GM19238 (cell line): ENCODE measurements at regions not wholly inside any gene's neighbourhood (a gene's known extent, or its start where the extent isn't known, plus 50 kb on each side); places are given as distances from the start of the nearest gene placed in this dataset.

Source experiments
- DNase-seq: peaks from one replicate; pipeline ENCODE4 v3.0.0; 2011; ENCODE audit warnings: low spot score; ENCODE audit not compliant: insufficient read length

- DNase-seq = no peak
These were observed 454.1 kb upstream of the SALL3 start for GRCh38 chr18:78525366-78526111.

GRCh38 chr18:78526275-78526674 lies 453.3 kb upstream of the SALL3 start:
- no peak for DNase-seq

DNA sequence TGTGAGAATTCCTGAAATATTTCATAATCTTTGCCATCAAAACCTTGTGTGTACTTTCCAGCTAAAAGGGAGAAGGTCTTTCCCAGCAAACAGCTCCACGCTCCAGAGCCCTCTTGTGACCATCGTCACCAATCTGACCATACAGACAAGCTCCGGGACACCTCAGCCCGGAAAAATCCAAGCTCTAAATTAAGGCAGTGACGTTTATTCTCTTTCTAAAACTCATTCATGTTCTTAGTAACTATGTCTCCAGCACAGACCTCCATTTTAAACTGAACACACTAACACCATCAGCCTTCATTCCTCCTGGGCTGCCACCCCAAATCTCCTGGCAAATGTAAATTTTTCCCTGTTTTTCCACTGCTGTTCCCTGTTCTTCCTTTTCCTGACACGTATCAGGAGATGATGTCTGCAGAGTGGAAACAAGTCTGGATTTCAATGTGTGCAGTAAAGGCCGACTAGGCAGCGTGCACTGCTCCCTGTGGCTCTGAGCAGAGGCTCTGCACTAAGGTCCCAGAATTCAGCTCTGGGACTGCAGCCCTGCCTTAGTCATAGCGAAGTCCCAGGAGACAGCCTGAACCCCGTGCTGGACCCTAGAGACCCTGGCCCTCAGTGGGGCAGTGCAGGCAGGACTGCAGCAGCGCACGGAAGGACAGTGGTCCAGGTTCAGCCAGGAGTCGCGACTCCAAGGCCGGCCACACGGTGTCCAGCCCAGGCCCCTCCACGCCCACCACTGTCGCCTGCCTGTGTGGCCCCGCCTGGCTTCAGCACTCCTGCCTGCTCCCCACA lies 452.5 kb upstream of the SALL3 start:
- DNase-seq = no peak

- DNase-seq = no peak
These were observed 451.6 kb upstream of the SALL3 start for GRCh38 chr18:78527984-78528383.

GRCh38 chr18:78528411-78529258 lies 451.0 kb upstream of the SALL3 start:
- DNase-seq = no peak

DNA sequence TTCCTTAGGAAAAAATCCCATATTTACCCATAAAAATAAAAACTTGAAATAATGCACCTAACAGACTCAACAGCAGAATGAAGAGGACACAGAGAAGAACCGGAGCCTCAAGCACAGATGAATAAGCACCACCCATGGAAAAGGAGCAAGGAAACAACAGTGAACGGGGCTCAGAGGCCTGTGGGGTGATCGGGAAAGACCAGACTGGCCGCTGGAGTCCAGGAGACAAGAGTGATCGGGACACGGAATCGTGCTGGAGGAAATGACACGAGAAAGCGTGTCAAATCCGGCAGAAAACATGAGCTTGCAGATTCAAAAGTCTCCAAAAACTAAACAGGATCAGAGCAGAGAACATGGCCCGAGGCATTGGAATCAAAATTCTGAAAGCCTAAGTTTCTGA lies 448.0 kb upstream of the SALL3 start:
- no peak for DNase-seq

DNA sequence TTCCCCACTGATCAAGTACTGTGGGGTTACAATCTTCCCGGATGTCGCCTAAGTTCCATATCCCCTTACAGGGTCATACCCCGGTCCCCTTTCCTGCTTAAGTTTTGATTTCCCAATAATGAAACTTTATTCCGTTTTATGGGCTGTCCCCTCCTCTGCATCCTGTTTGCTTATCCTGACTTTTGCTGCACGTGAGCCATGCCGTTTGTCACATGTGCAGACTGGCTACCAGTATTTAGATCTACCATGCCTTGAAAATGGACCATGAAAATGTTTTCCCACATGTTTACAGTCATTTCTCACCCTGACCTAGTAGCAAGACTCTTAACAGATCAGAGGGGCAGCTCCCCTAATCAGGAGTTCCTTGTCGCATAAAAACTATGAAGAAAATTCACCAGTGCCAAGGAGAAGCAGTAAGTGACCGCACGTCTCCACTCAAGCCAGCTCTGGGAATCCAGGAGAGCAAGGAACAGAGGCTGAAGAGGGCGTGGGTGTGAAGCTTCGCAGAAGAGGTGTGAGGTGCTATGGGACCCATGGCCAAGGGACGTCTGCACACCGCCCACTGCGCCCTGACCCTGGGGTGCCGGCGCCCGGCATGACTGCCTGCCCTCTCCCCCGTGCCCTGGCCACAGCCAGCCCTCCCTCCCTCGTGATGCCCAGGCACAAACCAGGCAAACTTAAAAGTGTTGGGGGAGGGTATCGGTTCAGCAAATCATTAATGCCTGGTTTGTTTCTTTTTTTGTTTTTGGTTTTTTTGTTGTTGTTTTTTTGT lies 440.8 kb upstream of the SALL3 start:
- DNase-seq = no peak

DNA sequence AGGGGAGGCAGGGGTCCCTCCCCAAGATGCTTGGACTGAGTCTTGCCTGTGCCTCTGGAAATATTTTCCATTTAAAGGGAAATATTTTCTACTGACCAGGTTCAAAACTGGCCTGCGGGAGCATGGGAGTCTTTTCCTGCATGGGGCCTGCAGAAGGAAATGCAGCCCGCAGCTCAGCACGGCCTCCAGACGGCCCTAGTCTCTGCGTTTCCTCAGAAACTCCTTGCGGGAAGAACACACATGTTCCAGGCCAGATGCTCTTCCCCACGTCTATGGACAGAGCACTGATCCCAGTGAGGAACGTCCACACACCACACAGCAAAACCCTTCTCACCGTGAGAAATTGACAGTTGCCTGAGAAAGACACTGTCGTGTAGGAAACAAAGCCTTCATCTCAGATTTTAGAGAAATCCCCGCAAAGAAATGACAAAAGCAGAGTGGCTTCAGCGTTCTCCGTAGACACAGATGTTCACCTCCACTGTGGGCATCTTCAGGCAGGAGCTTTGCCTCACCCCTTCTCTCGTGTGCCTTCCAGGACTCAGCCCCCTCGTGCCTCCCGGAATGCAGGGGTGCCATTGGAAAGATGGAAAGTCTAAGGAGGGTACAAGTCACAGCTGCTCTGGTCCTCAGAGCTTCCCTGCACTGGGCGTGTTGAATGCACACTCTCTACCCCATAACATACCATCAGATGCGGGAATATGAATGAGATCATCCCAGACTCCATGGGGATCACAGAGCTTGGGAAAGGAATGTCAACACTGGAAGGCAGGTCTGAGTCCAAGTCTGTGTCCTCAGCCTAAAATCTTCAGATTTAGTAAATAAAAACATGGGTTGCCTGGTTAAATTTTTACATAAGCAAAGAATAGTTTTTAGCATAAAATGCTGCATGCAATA lies 438.7 kb upstream of the SALL3 start:
- no peak for DNase-seq

DNA sequence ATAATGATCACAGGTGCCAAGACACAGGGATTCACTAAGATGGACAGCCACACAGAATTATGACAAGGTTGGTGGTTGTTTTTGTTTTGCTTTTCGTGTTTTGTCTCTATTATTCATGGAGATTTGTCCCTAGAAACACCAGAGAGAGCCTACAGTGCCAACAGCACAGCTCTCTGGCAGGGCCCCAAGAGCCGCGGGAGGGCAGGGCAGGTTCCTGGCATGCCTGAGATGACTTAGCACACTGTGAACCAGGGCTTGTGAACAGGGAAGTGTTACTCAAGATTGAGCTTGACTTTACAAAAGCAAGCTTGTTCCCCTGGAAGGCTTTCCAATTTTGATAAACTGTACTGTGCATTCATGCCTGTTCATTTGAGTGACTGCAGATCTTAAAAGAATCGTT lies 437.4 kb upstream of the SALL3 start:
- no peak for DNase-seq

DNA sequence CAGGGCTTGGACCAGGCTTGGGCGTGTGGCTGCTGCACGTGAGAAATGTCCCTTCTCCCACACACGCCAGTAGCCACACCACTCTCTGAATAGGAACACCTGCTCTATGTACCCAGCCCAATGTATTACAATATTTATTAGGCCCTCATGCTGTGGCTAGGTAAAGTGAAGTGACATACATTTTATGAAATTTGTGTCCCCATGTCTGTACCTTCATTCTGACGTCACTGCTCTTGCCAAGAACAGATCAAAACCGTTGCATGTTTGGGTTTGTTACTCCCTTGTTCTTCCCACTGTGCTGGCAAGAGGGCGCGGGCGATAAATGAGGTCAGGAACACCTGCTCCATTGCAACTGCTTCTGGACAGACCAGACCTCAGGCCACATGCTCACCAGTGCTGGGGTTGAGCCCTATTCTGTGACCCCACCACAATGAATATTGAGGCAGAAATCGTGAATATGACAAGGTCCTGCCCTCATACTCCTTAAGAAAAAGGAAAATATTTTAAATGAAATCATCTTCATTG lies 436.4 kb upstream of the SALL3 start:
- DNase-seq = no peak

- no peak for DNase-seq
These were observed 433.3 kb upstream of the SALL3 start for GRCh38 chr18:78546281-78546680.

GRCh38 chr18:78547817-78548216 lies 431.8 kb upstream of the SALL3 start:
- DNase-seq = no peak

GRCh38 chr18:78548261-78549058 lies 431.2 kb upstream of the SALL3 start:
- no peak for DNase-seq

DNA sequence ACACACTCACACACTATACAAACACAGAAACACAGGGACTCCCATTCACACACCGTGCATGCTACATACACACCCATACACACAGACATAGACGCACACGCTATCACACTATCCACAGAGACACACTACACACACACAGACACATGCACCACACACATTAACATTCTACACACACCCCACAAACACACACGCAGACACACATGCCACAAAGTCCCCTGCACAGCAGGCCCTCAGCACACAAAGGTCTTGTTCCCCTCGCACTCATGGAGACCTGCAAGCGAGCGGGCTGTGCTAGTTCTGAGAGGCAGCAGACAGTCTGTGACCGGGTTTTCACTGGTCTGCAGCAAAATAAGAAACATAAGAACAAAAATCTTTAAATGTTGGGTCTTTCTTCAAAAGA lies 429.6 kb upstream of the SALL3 start:
- DNase-seq = no peak

GRCh38 chr18:78554944-78555608 lies 424.5 kb upstream of the SALL3 start:
- no peak for DNase-seq

GRCh38 chr18:78557371-78557770 lies 422.2 kb upstream of the SALL3 start:
- no peak for DNase-seq

DNA sequence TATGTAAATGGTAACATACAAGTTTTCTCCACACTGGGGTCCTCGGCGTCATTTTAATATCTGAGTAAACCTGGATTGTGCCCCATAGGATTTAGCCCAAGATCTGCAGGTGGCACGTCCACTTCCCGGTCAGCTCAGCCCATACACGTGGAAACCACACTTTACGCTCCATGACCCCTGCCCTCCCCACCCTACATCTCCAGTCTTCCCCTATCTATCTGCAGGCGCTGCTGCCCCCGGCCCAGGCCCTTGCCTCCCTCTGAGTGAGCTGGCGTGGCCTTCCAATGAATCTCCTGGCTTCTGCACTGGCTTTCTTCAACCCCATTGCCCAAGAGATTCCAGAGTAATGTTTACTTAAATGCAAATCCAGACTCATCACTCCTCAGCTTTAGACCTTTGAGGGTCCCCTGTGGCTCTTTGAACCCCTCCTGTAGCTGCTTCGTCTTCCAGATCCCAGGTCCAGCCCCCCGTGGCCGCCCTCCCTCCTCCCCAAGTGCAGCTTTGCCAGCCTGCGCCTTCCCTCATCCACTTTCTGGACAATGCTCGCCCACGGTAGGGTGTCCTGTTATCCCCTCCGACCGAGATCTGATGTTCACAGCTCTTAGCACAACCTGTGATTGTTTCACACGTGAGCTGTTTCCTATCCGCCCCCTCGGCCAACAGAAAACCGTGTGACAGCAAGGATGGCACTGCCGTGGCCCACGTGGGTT lies 421.4 kb upstream of the SALL3 start:
- DNase-seq = no peak

DNA sequence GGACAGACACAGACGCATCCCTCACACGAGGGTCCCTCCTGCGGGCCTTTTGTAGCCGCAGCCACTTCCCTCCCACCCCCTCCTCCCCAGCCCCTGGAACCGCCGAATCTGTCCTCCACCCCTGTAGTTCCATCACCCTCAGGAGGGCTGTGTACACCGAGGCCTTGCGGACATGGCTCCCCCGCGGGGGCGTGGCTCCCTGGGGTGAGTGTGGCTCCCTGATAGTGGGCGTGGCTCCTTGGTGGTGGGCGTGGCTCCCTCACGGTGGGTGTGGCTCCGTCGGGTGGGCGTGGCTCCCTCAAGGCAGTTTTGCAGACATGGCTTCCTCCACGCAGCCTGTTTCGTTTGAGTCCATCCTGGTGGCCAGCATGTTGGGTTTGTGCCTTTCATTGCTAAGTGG lies 420.7 kb upstream of the SALL3 start:
- DNase-seq = no peak
